H1 (cell line): ENCODE measurements at regions not wholly inside any gene's neighbourhood (a gene's known extent, or its start where the extent isn't known, plus 50 kb on each side); places are given as distances from the start of the nearest gene placed in this dataset.

Source experiments
- CTCF ChIA-PET: fragments of 300-600 bp; sonication (Branson Sonifier 250); formaldehyde crosslinking; loops from one replicate; lab custom pipeline; 2021; ENCODE audit not compliant: partially characterized antibody; lab: Charles Lee
- POLR2A ChIA-PET: fragments of 300-600 bp; sonication (Branson Sonifier 250); formaldehyde crosslinking; loops from one replicate; lab custom pipeline; 2021; ENCODE audit warnings: inconsistent platforms; ENCODE audit not compliant: partially characterized antibody; lab: Charles Lee
- DNase-seq, 2 experiments: peaks; one replicate each; pipeline versions ENCODE4 v3.0.0 to v3.0.0-alpha.2; 2010 to 2022; ENCODE audit warnings: low spot score in 2 of 2, low read depth in 1 of 2, mixed read lengths in 1 of 2
- FAIRE-seq: peaks from 2 replicates; lab custom pipeline; 2011; peaks lifted over from hg19 to GRCh38; lab: Jason Lieb, UNC
- H2AFZ ChIP-seq: 2 replicates; pipeline ENCODE4 v1.8.1; 2012; ENCODE audit warnings: low read length, inconsistent platforms
- H2AK5ac ChIP-seq: 2 replicates; pipeline ENCODE4 v1.6.1; 2013; ENCODE audit warnings: low read depth, low read length
- H2BK120ac ChIP-seq: replicated peaks from 2 replicates; pipeline ENCODE3; 2013; ENCODE audit warnings: low read depth, low read length, inconsistent platforms
- H2BK12ac ChIP-seq: 2 replicates; pipeline ENCODE4 v1.6.1; 2013; ENCODE audit warnings: low read depth, low read length
- H2BK15ac ChIP-seq: 2 replicates; pipeline ENCODE4 v1.6.1; 2013; ENCODE audit warnings: low read length
- H2BK20ac ChIP-seq: 2 replicates; pipeline ENCODE4 v1.6.1; 2013; ENCODE audit warnings: low read length
- H2BK5ac ChIP-seq: 2 replicates; pipeline ENCODE4 v1.6.1; 2013; ENCODE audit warnings: low read depth, low read length
- H3K14ac ChIP-seq: 2 replicates; pipeline ENCODE4 v1.6.1; 2013; ENCODE audit warnings: inconsistent platforms; ENCODE audit not compliant: insufficient read length
- H3K18ac ChIP-seq: 2 replicates; pipeline ENCODE4 v1.6.1; 2013; ENCODE audit warnings: low read length; ENCODE audit errors: extremely low read depth
- H3K23ac ChIP-seq: 2 replicates; pipeline ENCODE4 v1.6.1; 2013; ENCODE audit warnings: inconsistent platforms; ENCODE audit not compliant: insufficient read length
- H3K23me2 ChIP-seq: 2 replicates; pipeline ENCODE4 v1.6.1; 2013; ENCODE audit warnings: low read depth, low read length
- H3K27ac ChIP-seq: 2 replicates; pipeline ENCODE4 v1.6.1; 2011; ENCODE audit warnings: low read depth, low read length, inconsistent platforms
- H3K27me3 ChIP-seq, 4 experiments: replicated peaks in 1 of 4; 1 replicate in 1 of 4; 2 replicates in 3 of 4; pipeline versions ENCODE4 v1.6.1 to v1.8.1; 2011 to 2013; ENCODE audit warnings: low read length in 3 of 4, mild to moderate bottlenecking in 3 of 4, inconsistent platforms in 2 of 4, mixed read lengths in 2 of 4, moderate library complexity in 1 of 4; ENCODE audit not compliant: control insufficient read depth in 3 of 4, insufficient read depth in 3 of 4; ENCODE audit errors: extremely low read depth in 1 of 4
- H3K36me3 ChIP-seq, 4 experiments: 2 replicates each; pipeline versions ENCODE4 v1.6.1 to v1.8.1; 2011 to 2013; ENCODE audit warnings: mild to moderate bottlenecking in 4 of 4, low read length in 3 of 4, moderate library complexity in 2 of 4, control low read depth in 1 of 4, inconsistent platforms in 1 of 4; ENCODE audit not compliant: insufficient read depth in 4 of 4, control insufficient read depth in 2 of 4
- H3K4ac ChIP-seq: replicated peaks from 2 replicates; pipeline ENCODE3; 2013; ENCODE audit warnings: low read length, low read depth, mixed read lengths, inconsistent platforms; ENCODE audit not compliant: insufficient read length
- H3K4me1 ChIP-seq, 4 experiments: replicated peaks in 1 of 4; 1 replicate in 1 of 4; 2 replicates in 3 of 4; pipeline versions ENCODE4 v1.6.1 to v1.8.1; 2011 to 2013; ENCODE audit warnings: low read length in 3 of 4, inconsistent platforms in 2 of 4, mixed read lengths in 1 of 4; ENCODE audit not compliant: insufficient read depth in 4 of 4, control insufficient read depth in 3 of 4
- H3K4me2 ChIP-seq, 2 experiments: 2 replicates each; pipeline versions ENCODE4 v1.6.1 to v1.8.1; 2011 to 2013; ENCODE audit warnings: low read depth in 2 of 2, low read length in 2 of 2, control low read depth in 1 of 2, inconsistent platforms in 1 of 2, mild to moderate bottlenecking in 1 of 2; ENCODE audit not compliant: insufficient read depth in 1 of 2
- H3K4me3 ChIP-seq, 4 experiments: fragments of 200-600, 300-600 bp in 1 of 4; sonication (generic), shearing (Covaris generic), sonication (Bioruptor Twin) in 1 of 4; 2 replicates each; pipeline versions ENCODE4 v1.5.1 to v1.8.1; 2011 to 2016; ENCODE audit warnings: low read length in 4 of 4, low read depth in 3 of 4, control low read depth in 2 of 4, inconsistent platforms in 2 of 4, mild to moderate bottlenecking in 2 of 4, mixed read lengths in 1 of 4, moderate library complexity in 1 of 4; ENCODE audit not compliant: insufficient read depth in 2 of 4; ENCODE audit errors: extremely low read depth in 1 of 4
- H3K56ac ChIP-seq: replicated peaks from 2 replicates; pipeline ENCODE3; 2013; ENCODE audit warnings: low read depth, mild to moderate bottlenecking, mixed read lengths, low read length, inconsistent platforms; ENCODE audit not compliant: insufficient read length
- H3K79me1 ChIP-seq: 2 replicates; pipeline ENCODE4 v1.6.1; 2013; ENCODE audit warnings: low read depth, low read length, control low read depth
- H3K79me2 ChIP-seq, 2 experiments: 2 replicates each; pipeline versions ENCODE4 v1.6.1 to v1.8.1; 2012 to 2013; ENCODE audit warnings: low read length in 2 of 2, mild to moderate bottlenecking in 2 of 2, inconsistent platforms in 1 of 2; ENCODE audit not compliant: insufficient read depth in 2 of 2, control insufficient read depth in 1 of 2
- H3K9ac ChIP-seq, 4 experiments: replicated peaks in 1 of 4; 1 replicate in 1 of 4; 2 replicates in 3 of 4; pipeline versions ENCODE4 v1.6.1 to v1.8.1; 2011 to 2013; ENCODE audit warnings: low read depth in 3 of 4, low read length in 3 of 4, control low read depth in 2 of 4, mild to moderate bottlenecking in 2 of 4, moderate library complexity in 2 of 4, inconsistent platforms in 1 of 4; ENCODE audit errors: extremely low read depth in 1 of 4
- H3K9me3 ChIP-seq, 2 experiments: 2 replicates each; pipeline versions ENCODE4 v1.6.1 to v1.8.1; 2012 to 2013; ENCODE audit warnings: mild to moderate bottlenecking in 2 of 2, moderate library complexity in 2 of 2, control low read depth in 1 of 2, inconsistent platforms in 1 of 2, low read depth in 1 of 2, low read length in 1 of 2, mixed read lengths in 1 of 2; ENCODE audit not compliant: insufficient read depth in 2 of 2
- H4K20me1 ChIP-seq, 2 experiments: replicated peaks in 1 of 2; 2 replicates each; pipeline versions ENCODE3 to v1.8.1; 2011 to 2013; ENCODE audit warnings: inconsistent platforms in 2 of 2, low read length in 2 of 2, mild to moderate bottlenecking in 1 of 2; ENCODE audit not compliant: insufficient read depth in 2 of 2, control insufficient read depth in 1 of 2
- H4K5ac ChIP-seq: 2 replicates; pipeline ENCODE4 v1.6.1; 2013; ENCODE audit warnings: low read length, low read depth, mixed read lengths, inconsistent platforms; ENCODE audit not compliant: insufficient read length
- H4K8ac ChIP-seq: 2 replicates; pipeline ENCODE4 v1.8.0; 2013; ENCODE audit warnings: mild to moderate bottlenecking, moderate library complexity, low read length, inconsistent platforms; ENCODE audit not compliant: insufficient read depth; ENCODE audit errors: extremely low read depth
- H4K91ac ChIP-seq: replicated peaks from 2 replicates; pipeline ENCODE3; 2013; ENCODE audit warnings: low read length, mixed read lengths, inconsistent platforms; ENCODE audit not compliant: insufficient read length
- CHD2 ChIP-seq: IDR thresholded peaks from 2 replicates; pipeline ENCODE4 v1.6.1; 2012; ENCODE audit warnings: low read length, improper control_type of control experiment
- NRF1 ChIP-seq: IDR thresholded peaks from 2 replicates; pipeline ENCODE4 v1.6.1; 2011; ENCODE audit warnings: mild to moderate bottlenecking, low read depth, low read length, improper control_type of control experiment
- WGBS, 2 experiments: shearing (Covaris generic) in 1 of 2; methylation state at CpG; one replicate each; pipeline versions ENCODE4 v1.1.6 to v1.1.7; 2013 to 2015; ENCODE audit warnings: low lambda C conversion rate in 2 of 2, mixed read lengths in 2 of 2, inconsistent platforms in 1 of 2, low coverage in 1 of 2, missing lambda C conversion rate in 1 of 2; ENCODE audit not compliant: insufficient replicate concordance in 2 of 2, insufficient coverage in 1 of 2, insufficient read length in 1 of 2; ENCODE audit errors: extremely low coverage in 1 of 2, missing lambda C conversion rate in 1 of 2; 5-methylcytosine and 5-hydroxymethylcytosine counted together

GRCh38 chr3:147940405-147941193, 531.4 kb downstream of the ZIC1 start:
- Histone ChIP-seq H3K36me3 (no peaks in the 10 kb centered on the region), H3K56ac (no peak overlapping the region), H3K23me2 (no peaks in the 10 kb centered on the region; the same call in 1 of the 2 replicates), H3K14ac (no peak overlapping the region), H4K20me1 (no peaks in the 10 kb centered on the region), H3K9me3 (no peaks in the 10 kb centered on the region), H3K4ac (no peak overlapping the region), H3K18ac (no peak overlapping the region), H3K23ac (no peak overlapping the region), H3K9ac (no peak overlapping the region), H4K91ac (no peak overlapping the region), H2BK5ac (no peak overlapping the region), H3K4me2 (no peak overlapping the region), H3K27ac (no peak overlapping the region), H2BK120ac (peak overlapping the region; percentile 33), H4K8ac (no peak overlapping the region), H2AFZ (no peak overlapping the region), H2BK20ac (no peak overlapping the region), H3K4me3 (no peak overlapping the region), H3K79me2 (no peaks in the 10 kb centered on the region), H4K5ac (no peak overlapping the region), H3K4me1 (peaks cover 1 to 14% (median 5%) of the 10 kb centered on the region in 4 experiments; a peak in 3 of 7 replicates), H3K79me1 (no peaks in the 10 kb centered on the region), H2BK12ac (no peak overlapping the region), H2BK15ac (no peak overlapping the region), H3K27me3 (no peaks in the 10 kb centered on the region), H2AK5ac (no peak overlapping the region)
- TF ChIP-seq CHD2 (no peak), NRF1 (no peak)
- FAIRE-seq, result no peak
- no peak for DNase-seq
- 91 to 100% methylated on average over 1 to 3 of the region's 3 CpGs for WGBS, 2 experiments
- CTCF ChIA-PET, result interaction anchor here (1.1 kb wide), 1 partner anchor 167 kb away, joined by 3 read pairs; no protein-coding TSS in a partner anchor
- POLR2A ChIA-PET, result interaction anchor here (0.7 kb wide), 1 partner anchor 41 kb away, joined by 3 read pairs; no protein-coding TSS in a partner anchor
